Prostate gland (tissue), 2 donors: ENCODE measurements at regions not wholly inside any gene's neighbourhood (a gene's known extent, or its start where the extent isn't known, plus 50 kb on each side); places are given as distances from the start of the nearest gene placed in this dataset.

Experiments used
- CTCF ChIP-seq, 4 experiments: fragments of 200-600 bp in 2 of 4; fragments of 450-650 bp in 2 of 4; sonication (generic) in 2 of 4; IDR thresholded peaks; 1 replicate in 3 of 4; 2 replicates in 1 of 4; pipeline ENCODE4 v1.5.1; 2016 to 2019; ENCODE audit warnings: antibody characterized with exemption in 4 of 4, mild to moderate bottlenecking in 2 of 4, moderate library complexity in 2 of 4
- POLR2AphosphoS5 ChIP-seq: sonication (generic); formaldehyde crosslinking; IDR thresholded peaks from one replicate; pipeline ENCODE4 v1.6.1; 2017; ENCODE audit warnings: antibody characterized with exemption

- no peak for TF ChIP-seq CTCF (IDR thresholded peaks at IDR 0.05)
- no peak for TF ChIP-seq POLR2AphosphoS5
Measured at GRCh38 chr21:35649186-35649585, 411.1 kb downstream of the SETD4 start.
